GM12878 (cell line): ENCODE measurements at regions not wholly inside any gene's neighbourhood (a gene's known extent, or its start where the extent isn't known, plus 50 kb on each side); places are given as distances from the start of the nearest gene placed in this dataset.

Experiments
- KLF5 ChIP-seq: fragments of 450-650 bp; IDR thresholded peaks from 2 replicates; pipeline ENCODE4 v1.6.1; 2014; ENCODE audit warnings: mild to moderate bottlenecking; ENCODE audit not compliant: partially characterized antibody
- NFYB ChIP-seq: IDR thresholded peaks from 2 replicates; pipeline ENCODE4 v1.6.1; 2011; ENCODE audit warnings: low read depth, mild to moderate bottlenecking, low read length, improper control_type of control experiment, moderate library complexity; ENCODE audit not compliant: insufficient read depth

DNA sequence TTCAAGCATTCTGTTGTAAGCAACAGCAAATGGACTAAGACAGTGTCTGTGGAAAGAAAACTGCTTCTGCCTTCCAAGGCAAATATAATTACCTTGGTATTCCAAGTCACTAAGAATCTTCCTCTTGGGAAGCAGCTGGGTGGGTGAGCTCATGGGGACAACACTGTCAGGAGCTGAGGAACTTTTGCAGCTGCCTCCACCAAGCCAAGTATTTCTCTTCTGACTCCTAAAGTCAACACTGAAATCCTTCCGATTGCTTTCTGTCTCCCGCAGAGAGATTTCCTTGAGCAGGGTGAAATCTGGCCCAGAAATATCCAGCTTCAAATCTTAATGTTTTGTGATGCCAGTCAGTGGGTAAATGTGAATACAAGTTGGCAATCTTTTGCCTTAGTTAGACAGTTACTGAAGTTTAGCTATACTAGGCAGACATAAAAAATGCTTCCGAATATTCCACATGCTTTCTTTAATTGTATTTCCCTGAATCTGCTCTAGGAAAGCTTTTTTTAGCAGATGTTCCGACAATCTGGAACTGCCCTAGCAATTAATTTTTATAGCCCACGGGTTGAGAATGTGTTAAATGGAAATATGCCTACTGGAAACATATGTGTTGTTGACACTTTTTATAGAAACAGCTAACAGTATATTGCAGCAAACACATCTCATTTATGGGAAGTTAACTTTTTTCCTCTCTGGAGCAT, 369.9 kb upstream of the DAB2 start:
- no peak for TF ChIP-seq NFYB
- TF ChIP-seq KLF5: no peak
